Uterus (tissue), 2 donors: ENCODE measurements at regions not wholly inside any gene's neighbourhood (a gene's known extent, or its start where the extent isn't known, plus 50 kb on each side); places are given as distances from the start of the nearest gene placed in this dataset.

ENCODE experiments used
- CTCF ChIP-seq, 4 experiments: fragments of 200-600 bp in 2 of 4; fragments of 450-650 bp in 2 of 4; sonication (generic) in 2 of 4; IDR thresholded peaks; one replicate each; pipeline ENCODE4 v1.5.1; 2016 to 2019; ENCODE audit warnings: antibody characterized with exemption in 4 of 4, mild to moderate bottlenecking in 2 of 4, moderate library complexity in 1 of 4
- POLR2A ChIP-seq, 2 donors: fragments of 450-650 bp; IDR thresholded peaks; one replicate each; pipeline ENCODE4 v1.6.1; 2016; ENCODE audit warnings: antibody characterized with exemption in 2 of 2, mild to moderate bottlenecking in 1 of 2, moderate library complexity in 1 of 2

- TF ChIP-seq CTCF (IDR thresholded peaks at IDR 0.05) = no peak
- TF ChIP-seq POLR2A (IDR thresholded peaks at IDR 0.05) = no peak
Observed at GRCh38 chr4:127558489-127559407, 74.0 kb upstream of the INTU start.
